ENCODE measurements at regions not wholly inside any gene's neighbourhood (a gene's known extent, or its start where the extent isn't known, plus 50 kb on each side); places are given as distances from the start of the nearest gene placed in this dataset.
"Not testable (repeated sequence)": the region's sequence is repeated elsewhere in the genome, so short reads cannot be mapped to it uniquely, and the experiment has no call there.

- no peaks in the 10 kb centered on the region for H3K4me1 ChIP-seq (ENCODE audit: low read length)
- H2AFZ ChIP-seq (ENCODE audit: low read depth, low read length): no peak overlapping the region
These were observed 245.0 kb upstream of the B3GAT1 start for GRCh38 chr11:134656861-134657540.

DNA sequence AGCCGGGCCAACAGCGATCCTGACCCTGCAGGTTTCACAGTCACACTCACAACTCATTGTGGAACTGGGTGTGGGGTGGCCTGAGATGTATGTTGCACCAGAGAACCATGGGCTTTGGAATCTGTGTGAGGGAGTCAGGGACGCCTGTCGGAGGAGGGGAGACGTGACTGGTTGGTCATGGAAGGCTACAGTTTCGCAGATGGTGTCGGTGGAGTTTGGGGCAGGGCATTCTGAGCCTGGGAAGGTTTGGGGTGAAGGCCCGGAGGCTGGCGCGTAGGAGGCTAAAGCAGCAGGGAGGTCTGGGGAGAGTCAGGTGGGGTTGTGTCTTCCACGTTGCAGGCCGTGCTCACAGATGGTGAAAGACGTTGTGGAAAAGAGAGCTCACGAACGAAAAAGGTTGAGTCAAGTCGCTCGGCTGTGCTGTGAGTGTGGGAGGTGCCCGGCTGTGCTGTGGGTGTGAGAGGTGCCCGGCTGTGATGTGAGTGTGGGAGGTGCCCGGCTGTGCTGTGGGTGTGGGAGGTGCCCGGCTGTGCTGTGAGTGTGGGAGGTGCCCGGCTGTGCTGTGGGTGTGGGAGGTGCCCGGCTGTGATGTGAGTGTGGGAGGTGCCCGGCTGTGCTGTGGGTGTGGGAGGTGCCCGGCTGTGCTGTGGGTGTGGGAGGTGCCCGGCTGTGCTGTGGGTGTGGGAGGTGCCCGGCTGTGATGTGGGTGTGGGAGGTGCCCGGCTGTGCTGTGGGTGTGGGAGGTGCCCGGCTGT is 244.2 kb upstream of the B3GAT1 start:
- H3K4me1 ChIP-seq (ENCODE audit: low read length): not testable (repeated sequence)

More at GRCh38 chr11:134656861-134657540, 245.0 kb upstream of the B3GAT1 start:
- Histone ChIP-seq H3K9me3 (ENCODE audit: insufficient read depth, low read length) (no peaks in the 10 kb centered on the region), H3K79me2 (ENCODE audit: low read length) (no peaks in the 10 kb centered on the region), H3K36me3 (replicated peaks; ENCODE audit: low read depth, low read length) (no peaks in the 10 kb centered on the region), H3K4me2 (ENCODE audit: low read length) (no peak overlapping the region), H3K27me3 (ENCODE audit: low read depth, low read length) (no peaks in the 10 kb centered on the region), H4K20me1 (ENCODE audit: insufficient read depth, low read length) (no peaks in the 10 kb centered on the region), H3K4me3 (ENCODE audit: low read length) (no peak overlapping the region), H3K27ac (ENCODE audit: low read length) (no peak overlapping the region), H3K9ac (ENCODE audit: low read length) (no peak overlapping the region)
- TF ChIP-seq CTCF (IDR thresholded peaks at IDR 0.05; ENCODE audit: low read depth, low read length) (no peak), EZH2phosphoT487 (IDR thresholded peaks at IDR 0.05; ENCODE audit: low read depth) (no peak)

GRCh38 chr11:134655189-134655989 is 243.3 kb upstream of the B3GAT1 start:
- H3K27me3 ChIP-seq (ENCODE audit: low read depth, low read length): no peaks in the 10 kb centered on the region
- no peak for TF ChIP-seq CTCF (IDR thresholded peaks at IDR 0.05; ENCODE audit: low read depth, low read length)
- no peak for TF ChIP-seq EZH2phosphoT487 (IDR thresholded peaks at IDR 0.05; ENCODE audit: low read depth)
- no peak overlapping the region for H2AFZ ChIP-seq (ENCODE audit: low read depth, low read length)
- H3K9ac ChIP-seq (ENCODE audit: low read length): no peak overlapping the region
- no peaks in the 10 kb centered on the region for H3K9me3 ChIP-seq (ENCODE audit: insufficient read depth, low read length)
- no peaks in the 10 kb centered on the region for H3K4me1 ChIP-seq (ENCODE audit: low read length)
- H3K36me3 ChIP-seq (replicated peaks; ENCODE audit: low read depth, low read length): no peaks in the 10 kb centered on the region
- H3K79me2 ChIP-seq (ENCODE audit: low read length): no peaks in the 10 kb centered on the region
- H3K27ac ChIP-seq (ENCODE audit: low read length): no peak overlapping the region
- no peak overlapping the region for H3K4me3 ChIP-seq (ENCODE audit: low read length)
- no peak overlapping the region for H3K4me2 ChIP-seq (ENCODE audit: low read length)
- no peaks in the 10 kb centered on the region for H4K20me1 ChIP-seq (ENCODE audit: insufficient read depth, low read length)

More for the DNA sequence above, 244.2 kb upstream of the B3GAT1 start:
- not testable (repeated sequence) for H3K27me3 ChIP-seq (ENCODE audit: low read depth, low read length); H3K4me2 ChIP-seq (ENCODE audit: low read length); H3K36me3 ChIP-seq (replicated peaks; ENCODE audit: low read depth, low read length); H4K20me1 ChIP-seq (ENCODE audit: insufficient read depth, low read length); H3K4me3 ChIP-seq (ENCODE audit: low read length); H2AFZ ChIP-seq (ENCODE audit: low read depth, low read length); H3K27ac ChIP-seq (ENCODE audit: low read length); H3K9ac ChIP-seq (ENCODE audit: low read length); H3K9me3 ChIP-seq (ENCODE audit: insufficient read depth, low read length); H3K79me2 ChIP-seq (ENCODE audit: low read length)

GRCh38 chr11:134654161-134654915 is 242.3 kb upstream of the B3GAT1 start:
- Histone ChIP-seq H4K20me1 (ENCODE audit: insufficient read depth, low read length) (no peaks in the 10 kb centered on the region), H3K9me3 (ENCODE audit: insufficient read depth, low read length) (no peaks in the 10 kb centered on the region), H3K36me3 (replicated peaks; ENCODE audit: low read depth, low read length) (no peaks in the 10 kb centered on the region), H2AFZ (ENCODE audit: low read depth, low read length) (no peak overlapping the region), H3K27ac (ENCODE audit: low read length) (no peak overlapping the region), H3K4me3 (ENCODE audit: low read length) (no peak overlapping the region), H3K4me2 (ENCODE audit: low read length) (no peak overlapping the region), H3K9ac (ENCODE audit: low read length) (no peak overlapping the region), H3K4me1 (ENCODE audit: low read length) (no peaks in the 10 kb centered on the region), H3K79me2 (ENCODE audit: low read length) (no peaks in the 10 kb centered on the region), H3K27me3 (ENCODE audit: low read depth, low read length) (no peaks in the 10 kb centered on the region)
- no peak for TF ChIP-seq CTCF (IDR thresholded peaks at IDR 0.05; ENCODE audit: low read depth, low read length)
- no peak for TF ChIP-seq EZH2phosphoT487 (IDR thresholded peaks at IDR 0.05; ENCODE audit: low read depth)
